ENCODE measurements at regions not wholly inside any gene's neighbourhood (a gene's known extent, or its start where the extent isn't known, plus 50 kb on each side); places are given as distances from the start of the nearest gene placed in this dataset.

- no peak for DNase-seq (ENCODE audit: low spot score)
Measured at GRCh38 chr2:120401275-120402066, 55.5 kb downstream of the INHBB start.

- DNase-seq (ENCODE audit: low spot score), result no peak
Measured at GRCh38 chr2:120402067-120402433, 56.1 kb downstream of the INHBB start.

- no peak for DNase-seq (ENCODE audit: low spot score)
Measured at GRCh38 chr2:120402508-120402907, 56.6 kb downstream of the INHBB start.

GRCh38 chr2:120403261-120403660, 57.3 kb downstream of the INHBB start:
- no peak for DNase-seq (ENCODE audit: low spot score)

GRCh38 chr2:120403676-120404075, 57.7 kb downstream of the INHBB start:
- DNase-seq (ENCODE audit: low spot score), result no peak

- DNase-seq (ENCODE audit: low spot score), result no peak
Measured at GRCh38 chr2:120404274-120404673, 58.3 kb downstream of the INHBB start.

- no peak for DNase-seq (ENCODE audit: low spot score)
Measured at GRCh38 chr2:120404941-120405758, 59.2 kb downstream of the INHBB start.

GRCh38 chr2:120405759-120406099, 59.8 kb downstream of the INHBB start:
- DNase-seq (ENCODE audit: low spot score), result no peak

- DNase-seq (ENCODE audit: low spot score), result no peak
Measured at GRCh38 chr2:120406566-120406965, 60.6 kb downstream of the INHBB start.

- no peak for DNase-seq (ENCODE audit: low spot score)
Measured at GRCh38 chr2:120410487-120410886, 64.6 kb downstream of the INHBB start.

GRCh38 chr2:120415060-120415459, 69.1 kb downstream of the INHBB start:
- DNase-seq (ENCODE audit: low spot score), result no peak

GRCh38 chr2:120415728-120416509, 70.0 kb downstream of the INHBB start:
- no peak for DNase-seq (ENCODE audit: low spot score)

GRCh38 chr2:120418174-120418787, 72.3 kb downstream of the INHBB start:
- DNase-seq (ENCODE audit: low spot score), result no peak

GRCh38 chr2:120419073-120419472, 73.1 kb downstream of the INHBB start:
- DNase-seq (ENCODE audit: low spot score), result no peak

GRCh38 chr2:120419955-120420354, 74.0 kb downstream of the INHBB start:
- DNase-seq (ENCODE audit: low spot score), result no peak

GRCh38 chr2:120421126-120421829, 75.3 kb downstream of the INHBB start:
- DNase-seq (ENCODE audit: low spot score), result no peak

- no peak for DNase-seq (ENCODE audit: low spot score)
Measured at GRCh38 chr2:120421830-120422175, 75.9 kb downstream of the INHBB start.

GRCh38 chr2:120422465-120423160, 76.7 kb downstream of the INHBB start:
- no peak for DNase-seq (ENCODE audit: low spot score)

- no peak for DNase-seq (ENCODE audit: low spot score)
Measured at GRCh38 chr2:120423167-120423943, 77.4 kb downstream of the INHBB start.

- DNase-seq (ENCODE audit: low spot score), result no peak
Measured at GRCh38 chr2:120424274-120424796, 78.4 kb downstream of the INHBB start.

Data from hematopoietic multipotent progenitor cell treated with erythropoietin and hydrocortisone succinate and interleukin-3 and kit ligand, for 17 days (in vitro differentiated cells).